ENCODE measurements at regions not wholly inside any gene's neighbourhood (a gene's known extent, or its start where the extent isn't known, plus 50 kb on each side); places are given as distances from the start of the nearest gene placed in this dataset.

DNA sequence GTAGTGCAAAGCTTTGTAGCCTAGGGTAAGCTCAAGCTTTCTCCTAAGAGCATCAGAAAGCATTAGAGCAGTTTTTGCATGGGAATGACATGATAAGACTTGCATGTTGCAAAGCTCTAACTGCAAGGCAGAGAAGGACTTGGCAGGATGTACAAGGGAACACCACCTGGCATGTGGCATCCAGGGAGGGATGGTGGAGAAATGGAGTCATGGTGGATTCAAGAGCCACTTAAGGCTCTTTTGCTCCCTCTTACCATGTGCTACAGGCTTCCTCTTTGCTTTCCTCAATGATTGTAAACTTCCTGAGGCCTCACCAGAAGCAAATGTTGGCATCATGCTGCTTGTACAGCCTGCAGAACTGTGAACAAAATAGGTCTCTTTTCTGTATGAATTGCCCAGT lies 266.0 kb downstream of the GLI2 start:
- no peak for DNase-seq

DNA sequence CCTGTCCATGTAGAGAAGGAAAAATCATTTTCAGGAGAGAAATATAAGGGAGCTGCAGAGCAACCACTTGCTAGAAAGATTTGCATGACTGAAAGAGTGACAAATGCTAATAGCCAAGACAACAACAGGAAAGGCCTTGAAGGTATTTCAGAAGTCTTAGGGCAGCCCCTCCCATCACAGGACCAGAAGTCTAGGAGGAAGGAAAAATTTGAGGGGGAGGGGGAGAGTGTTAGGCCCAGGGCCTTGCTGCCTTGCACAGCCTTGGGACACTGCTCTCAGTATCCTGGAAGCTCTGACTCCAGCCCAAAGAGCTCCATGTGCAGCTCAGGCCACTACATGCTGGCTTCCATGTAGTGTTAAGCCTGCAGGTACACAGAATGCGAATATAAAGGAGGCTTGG lies 266.9 kb downstream of the GLI2 start:
- no peak for DNase-seq

- DNase-seq: no peak
Observed at GRCh38 chr2:121003391-121003790, 267.7 kb downstream of the GLI2 start.

DNA sequence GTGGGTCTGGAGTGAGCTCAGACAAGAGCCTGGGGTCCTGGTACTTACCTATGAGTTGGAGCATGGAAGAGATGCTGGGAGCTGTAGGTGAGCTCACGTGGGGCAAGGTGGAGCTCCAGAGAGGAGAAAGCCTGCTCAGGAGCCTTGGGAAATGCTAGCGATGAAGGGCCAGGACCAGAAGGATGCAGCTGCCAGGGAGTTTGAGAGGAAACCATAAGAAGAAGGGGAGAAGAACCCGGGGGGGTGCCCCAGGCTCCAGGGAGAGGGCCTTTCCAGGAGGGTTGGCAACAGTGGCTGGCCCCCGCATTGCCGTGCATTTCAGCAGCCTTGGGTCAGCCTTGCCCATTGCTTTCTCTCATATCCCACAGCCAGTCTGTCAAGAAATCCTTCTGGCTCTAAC lies 268.7 kb downstream of the GLI2 start:
- DNase-seq: no peak

- no peak for DNase-seq
Observed at GRCh38 chr2:121004950-121005349, 269.3 kb downstream of the GLI2 start.

GRCh38 chr2:121005453-121005852 lies 269.8 kb downstream of the GLI2 start:
- no peak for DNase-seq

- DNase-seq: no peak
Observed at GRCh38 chr2:121006743-121007489, 271.2 kb downstream of the GLI2 start.

- no peak for DNase-seq
Observed at GRCh38 chr2:121007490-121007853, 271.8 kb downstream of the GLI2 start.

GRCh38 chr2:121008975-121009374 lies 273.3 kb downstream of the GLI2 start:
- no peak for DNase-seq

DNA sequence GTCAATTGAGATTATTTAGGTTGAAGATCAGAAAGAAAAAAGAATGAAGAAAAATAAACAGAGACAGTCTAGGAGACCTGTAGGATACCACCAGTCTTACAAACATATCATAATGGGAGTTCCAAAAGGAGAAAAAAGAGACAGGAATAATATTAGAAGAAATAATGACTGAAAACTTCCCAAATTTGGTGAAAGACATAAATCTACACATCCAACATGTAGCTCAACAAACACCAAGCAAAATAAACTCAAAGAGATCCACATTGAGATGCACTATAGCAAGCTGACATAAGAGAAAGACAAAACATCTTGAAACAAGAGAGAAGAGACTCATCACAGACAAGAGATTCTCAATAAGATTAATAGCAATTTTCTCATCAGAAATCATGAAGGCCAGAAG lies 274.0 kb downstream of the TFCP2L1 start:
- no peak for DNase-seq

- DNase-seq: no peak
Observed at GRCh38 chr2:121014876-121015275, 270.1 kb downstream of the TFCP2L1 start.

GRCh38 chr2:121015971-121016485 lies 269.0 kb downstream of the TFCP2L1 start:
- DNase-seq: no peak

DNA sequence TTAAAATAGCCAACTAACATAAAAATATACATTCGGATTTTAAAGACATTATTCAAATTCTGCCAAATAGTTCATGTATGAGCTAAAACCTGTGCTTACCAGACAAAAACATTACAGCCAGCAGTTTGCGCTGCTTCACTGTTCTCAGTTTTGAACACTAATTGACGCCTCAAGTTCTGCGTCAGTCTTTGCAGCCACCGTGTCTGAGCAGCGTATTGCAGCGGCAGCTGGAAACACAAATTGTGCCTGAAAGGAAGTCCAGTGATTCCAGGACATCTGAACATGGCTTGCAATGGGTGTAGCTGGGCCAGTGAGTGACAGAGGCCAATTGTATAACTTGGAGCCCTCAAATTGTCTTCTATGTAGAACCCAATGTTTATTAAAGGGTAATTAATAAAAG lies 267.6 kb downstream of the TFCP2L1 start:
- DNase-seq: no peak

- DNase-seq: no peak
Observed at GRCh38 chr2:121018136-121019061, 266.6 kb downstream of the TFCP2L1 start.

GRCh38 chr2:121019071-121019470 lies 265.9 kb downstream of the TFCP2L1 start:
- DNase-seq: no peak

- no peak for DNase-seq
Observed at GRCh38 chr2:121019756-121020155, 265.2 kb downstream of the TFCP2L1 start.

GRCh38 chr2:121021685-121022084 lies 263.3 kb downstream of the TFCP2L1 start:
- DNase-seq: no peak

GRCh38 chr2:121028577-121028976 lies 256.4 kb downstream of the TFCP2L1 start:
- no peak for DNase-seq

GRCh38 chr2:121030523-121030922 lies 254.5 kb downstream of the TFCP2L1 start:
- no peak for DNase-seq

GRCh38 chr2:121031568-121032340 lies 253.2 kb downstream of the TFCP2L1 start:
- no peak for DNase-seq

DNA sequence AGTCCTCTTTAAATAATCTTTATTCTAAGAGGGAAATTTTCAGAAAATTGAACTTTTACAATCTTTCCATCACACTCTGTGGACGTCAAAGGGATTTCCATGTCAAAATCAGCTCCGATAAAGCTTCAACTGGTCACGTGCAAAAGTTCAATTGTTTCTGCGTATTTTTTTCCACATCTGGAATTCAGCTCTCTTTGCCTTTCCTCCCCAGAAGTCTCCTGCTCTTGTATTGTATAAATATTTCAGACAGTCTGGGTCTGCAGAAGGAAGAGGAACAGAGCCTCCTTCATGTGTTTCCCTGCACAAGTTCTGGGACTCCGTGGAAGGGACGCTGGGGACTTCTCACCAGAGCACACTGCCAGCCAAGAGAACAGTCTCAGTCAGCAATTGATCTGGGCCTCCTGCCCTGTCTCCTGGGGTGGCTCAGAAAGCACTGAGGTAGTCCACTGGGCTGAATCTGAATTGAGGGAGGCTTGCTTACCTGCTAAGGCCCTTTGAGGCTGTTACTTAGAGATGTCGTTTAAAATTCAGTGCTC lies 251.5 kb downstream of the TFCP2L1 start:
- no peak for DNase-seq

DNA sequence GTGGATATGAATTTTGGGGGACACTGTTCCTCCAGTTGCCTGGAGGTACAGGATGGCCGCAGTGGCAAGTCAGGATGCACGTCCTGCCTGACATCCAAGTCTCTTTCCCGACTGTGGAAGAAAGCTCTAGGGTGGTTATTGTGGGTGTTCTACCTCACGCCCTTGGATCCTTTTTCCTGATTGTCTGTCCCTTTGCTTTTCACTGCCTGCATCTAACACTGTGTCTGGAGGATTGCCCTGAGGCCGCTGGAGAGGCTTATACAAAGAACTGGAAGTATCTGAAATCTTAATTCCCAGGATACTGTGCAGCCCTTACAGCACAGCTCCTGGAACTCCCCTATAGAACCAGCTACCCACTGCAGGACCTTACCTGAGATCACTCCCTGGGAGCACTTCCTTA lies 250.5 kb downstream of the TFCP2L1 start:
- no peak for DNase-seq

DNA sequence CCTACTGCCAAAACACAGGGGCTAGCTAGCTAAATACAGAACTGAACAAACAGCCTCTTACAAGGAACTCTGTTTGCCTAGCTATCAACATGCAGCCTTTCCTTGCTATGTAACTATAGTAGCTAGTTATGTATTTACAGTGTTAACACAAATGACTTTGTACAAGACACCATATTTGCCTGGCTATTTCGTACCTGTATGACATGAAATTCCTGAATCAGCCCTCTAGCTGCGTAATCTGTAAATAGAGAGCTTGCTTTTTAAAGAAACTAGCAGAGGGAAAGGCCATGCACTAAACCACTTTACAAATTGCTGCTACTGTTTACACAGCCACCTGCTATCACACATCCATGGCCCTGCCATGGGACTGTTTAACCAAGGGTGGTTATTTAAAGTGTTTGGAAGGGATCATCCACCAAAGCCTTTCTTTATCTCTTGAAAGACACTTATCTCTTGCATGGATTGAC lies 248.7 kb downstream of the TFCP2L1 start:
- no peak for DNase-seq
